AG04449 (cell line): ENCODE measurements at regions not wholly inside any gene's neighbourhood (a gene's known extent, or its start where the extent isn't known, plus 50 kb on each side); places are given as distances from the start of the nearest gene placed in this dataset.

Source experiments
- CTCF ChIA-PET: fragments of 350-600 bp; formaldehyde crosslinking; extraction: SDS; loops from one replicate; lab custom pipeline; 2021; ENCODE audit warnings: antibody characterized with exemption; lab: Yijun Ruan, JAX
- POLR2A ChIA-PET: fragments of 400-600, 350-600 bp; formaldehyde crosslinking; extraction: SDS; loops from one replicate; lab custom pipeline; 2020; ENCODE audit warnings: antibody characterized with exemption, inconsistent platforms; lab: Yijun Ruan, JAX
- DNase-seq: peaks from one replicate; pipeline ENCODE4 v3.0.0-alpha.2; 2010; ENCODE audit warnings: low read depth, low spot score
- H3K4me3 ChIP-seq: 2 replicates; pipeline ENCODE4 v1.5.1; 2011; ENCODE audit warnings: low read depth, mild to moderate bottlenecking, control low read depth, low read length
- TF ChIP-seq, protein P1 (sequence below): IDR thresholded peaks from one replicate; pipeline ENCODE4 v1.5.1; 2011; ENCODE audit warnings: mild to moderate bottlenecking, moderate library complexity, low read length, control low read depth, inconsistent platforms; ENCODE audit not compliant: insufficient read depth; ENCODE audit errors: missing control alignments

DNA sequence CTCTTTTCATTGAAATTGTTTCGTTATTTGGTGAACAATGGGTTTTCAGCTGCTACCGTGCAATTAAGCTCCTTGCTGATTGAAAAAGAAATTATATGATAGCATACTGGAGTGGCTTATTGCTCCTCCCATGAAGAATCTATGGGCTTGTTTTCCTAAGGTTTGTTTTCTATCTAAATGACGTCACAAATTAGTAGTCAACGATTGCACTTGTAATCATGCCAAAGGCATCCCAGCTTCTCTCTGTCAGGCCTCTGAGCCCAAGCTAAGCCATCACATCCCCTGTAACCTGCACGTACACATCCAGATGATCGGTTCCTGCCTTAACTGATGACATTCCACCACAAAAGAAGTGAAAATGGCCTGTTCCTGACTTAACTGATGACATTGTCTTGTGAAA lies 388.0 kb upstream of the LMCD1 start:
- ChIA-PET CTCF (interaction anchor here (1.4 kb wide), 1 partner anchor 188 kb away, joined by 3 read pairs; no protein-coding TSS in a partner anchor), POLR2A (no interaction called here)
- H3K4me3 ChIP-seq = no peak overlapping the region
- TF ChIP-seq, protein P1, sequence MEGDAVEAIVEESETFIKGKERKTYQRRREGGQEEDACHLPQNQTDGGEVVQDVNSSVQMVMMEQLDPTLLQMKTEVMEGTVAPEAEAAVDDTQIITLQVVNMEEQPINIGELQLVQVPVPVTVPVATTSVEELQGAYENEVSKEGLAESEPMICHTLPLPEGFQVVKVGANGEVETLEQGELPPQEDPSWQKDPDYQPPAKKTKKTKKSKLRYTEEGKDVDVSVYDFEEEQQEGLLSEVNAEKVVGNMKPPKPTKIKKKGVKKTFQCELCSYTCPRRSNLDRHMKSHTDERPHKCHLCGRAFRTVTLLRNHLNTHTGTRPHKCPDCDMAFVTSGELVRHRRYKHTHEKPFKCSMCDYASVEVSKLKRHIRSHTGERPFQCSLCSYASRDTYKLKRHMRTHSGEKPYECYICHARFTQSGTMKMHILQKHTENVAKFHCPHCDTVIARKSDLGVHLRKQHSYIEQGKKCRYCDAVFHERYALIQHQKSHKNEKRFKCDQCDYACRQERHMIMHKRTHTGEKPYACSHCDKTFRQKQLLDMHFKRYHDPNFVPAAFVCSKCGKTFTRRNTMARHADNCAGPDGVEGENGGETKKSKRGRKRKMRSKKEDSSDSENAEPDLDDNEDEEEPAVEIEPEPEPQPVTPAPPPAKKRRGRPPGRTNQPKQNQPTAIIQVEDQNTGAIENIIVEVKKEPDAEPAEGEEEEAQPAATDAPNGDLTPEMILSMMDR = no peak
- DNase-seq = no peak

DNA sequence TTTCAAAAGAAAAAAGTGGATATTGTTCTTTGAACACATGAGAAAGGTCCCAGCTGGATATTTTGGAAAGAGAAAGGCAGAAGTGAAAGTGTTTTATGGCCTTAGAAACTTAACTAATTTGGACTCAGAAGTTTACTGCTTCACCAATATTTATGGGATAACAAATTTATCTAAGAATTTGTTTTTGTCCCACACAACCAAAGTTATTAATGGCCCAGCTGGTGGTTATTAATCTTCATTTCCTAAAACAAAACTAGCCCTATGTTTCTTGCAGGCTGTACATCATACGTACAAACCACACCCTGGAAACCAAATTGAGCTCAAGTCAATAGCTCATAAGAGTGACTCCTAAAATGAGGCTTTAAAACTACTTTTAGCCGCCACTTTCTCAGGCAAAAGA lies 372.9 kb upstream of the LMCD1 start:
- POLR2A ChIA-PET = no interaction called here
- no peak for DNase-seq

DNA sequence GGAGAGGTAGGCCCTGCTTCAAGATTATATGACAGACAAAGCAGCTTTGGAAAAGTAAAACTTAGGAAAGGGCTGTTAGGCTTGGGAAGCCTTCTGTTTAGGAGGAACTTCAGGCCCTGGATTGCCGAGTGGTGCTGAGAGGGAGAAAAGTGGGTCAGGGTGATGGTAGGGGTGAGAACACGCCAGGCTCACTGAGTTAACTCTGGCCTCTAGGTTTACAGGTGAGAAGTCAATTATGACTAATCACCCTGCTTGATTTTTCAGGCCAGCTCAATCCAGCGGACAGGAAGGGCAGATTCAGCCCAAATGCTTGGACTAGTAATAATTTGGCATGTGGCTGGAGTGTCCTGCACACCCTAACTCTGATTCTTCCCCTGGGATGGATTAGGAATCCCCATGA lies 365.1 kb upstream of the LMCD1 start:
- CTCF ChIA-PET = interaction anchor here (1.2 kb wide), 1 partner anchor 103 kb away, joined by 3 read pairs; no protein-coding TSS in a partner anchor
- no peak overlapping the region for H3K4me3 ChIP-seq
- POLR2A ChIA-PET = no interaction called here
- no peak for DNase-seq
- TF ChIP-seq, protein P1 = no peak

More for the DNA sequence above, 372.9 kb upstream of the LMCD1 start:
- CTCF ChIA-PET = no interaction called here
- TF ChIP-seq, protein P1 = no peak
- no peak overlapping the region for H3K4me3 ChIP-seq

DNA sequence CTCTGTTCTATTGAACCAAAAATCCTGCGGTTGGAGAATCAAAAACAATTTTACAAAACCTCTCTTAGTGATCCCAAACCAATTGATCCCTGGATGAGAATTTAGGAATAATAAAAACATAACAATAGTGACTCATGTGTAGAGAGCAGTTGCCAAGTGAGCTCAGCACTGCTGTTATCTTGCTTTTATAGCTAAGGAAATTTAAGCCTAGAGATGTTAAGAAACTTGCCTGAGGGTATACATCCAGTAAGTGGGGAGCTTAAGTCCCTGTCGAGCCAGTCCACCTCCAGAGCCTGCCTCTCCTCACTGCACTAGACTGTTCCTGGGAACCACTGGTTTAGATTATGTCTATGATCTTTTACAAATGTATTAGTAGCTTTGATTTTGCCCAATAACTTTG lies 358.4 kb upstream of the LMCD1 start:
- POLR2A ChIA-PET = no interaction called here
- TF ChIP-seq, protein P1 = no peak
- no peak overlapping the region for H3K4me3 ChIP-seq
- CTCF ChIA-PET = no interaction called here
- DNase-seq = no peak

DNA sequence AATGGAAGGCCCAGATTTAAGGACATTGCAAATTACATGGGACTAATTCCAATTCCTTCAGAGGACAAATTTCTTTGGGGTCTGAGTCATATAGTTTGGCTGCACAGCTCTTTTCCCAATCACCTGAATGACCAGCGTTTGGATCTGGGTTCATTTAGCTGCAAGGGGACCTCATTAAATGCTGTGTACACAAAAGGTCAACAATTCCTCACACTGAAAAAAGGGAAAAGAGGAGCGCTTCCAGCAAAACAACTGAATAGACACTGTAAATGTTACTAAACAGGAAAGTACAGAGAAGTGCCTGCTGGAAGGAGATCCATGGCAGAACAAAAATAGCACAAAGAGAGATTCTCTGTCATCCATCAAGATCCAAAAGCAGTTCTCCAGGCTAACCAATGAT lies 356.0 kb upstream of the LMCD1 start:
- TF ChIP-seq, protein P1 = no peak
- H3K4me3 ChIP-seq = no peak overlapping the region
- DNase-seq = no peak
- POLR2A ChIA-PET = no interaction called here
- CTCF ChIA-PET = no interaction called here

DNA sequence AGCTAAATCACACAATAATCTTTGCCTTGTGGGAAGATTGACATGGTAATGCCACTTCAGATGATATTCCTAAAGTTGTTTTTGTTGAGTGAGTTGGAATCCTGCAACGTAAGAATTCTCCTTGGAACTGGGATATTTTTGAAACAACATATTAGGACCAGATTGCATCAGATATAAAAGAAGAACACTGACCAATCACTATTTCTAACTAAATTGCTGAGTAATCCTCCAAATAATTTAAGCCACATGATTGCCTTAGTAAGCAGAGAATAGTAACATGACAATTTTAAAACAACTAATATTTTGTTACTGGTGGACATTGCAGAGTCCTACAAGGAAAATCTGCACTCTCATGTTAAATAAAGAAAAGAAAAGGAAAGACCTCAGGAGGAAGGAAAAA lies 353.9 kb upstream of the LMCD1 start:
- ChIA-PET POLR2A (no interaction called here), CTCF (no interaction called here)
- no peak for DNase-seq
- no peak overlapping the region for H3K4me3 ChIP-seq
- TF ChIP-seq, protein P1 = no peak
